Prostate gland (tissue), 2 donors: ENCODE measurements at regions not wholly inside any gene's neighbourhood (a gene's known extent, or its start where the extent isn't known, plus 50 kb on each side); places are given as distances from the start of the nearest gene placed in this dataset.

Experiments
- CTCF ChIP-seq, 4 experiments: fragments of 200-600 bp in 2 of 4; fragments of 450-650 bp in 2 of 4; sonication (generic) in 2 of 4; IDR thresholded peaks; 1 replicate in 3 of 4; 2 replicates in 1 of 4; pipeline ENCODE4 v1.5.1; 2016 to 2019; ENCODE audit warnings: antibody characterized with exemption in 4 of 4, mild to moderate bottlenecking in 2 of 4, moderate library complexity in 2 of 4
- POLR2A ChIP-seq: fragments of 450-650 bp; IDR thresholded peaks from one replicate; pipeline ENCODE4 v1.6.1; 2016; ENCODE audit warnings: antibody characterized with exemption, mild to moderate bottlenecking
- POLR2AphosphoS5 ChIP-seq: sonication (generic); formaldehyde crosslinking; IDR thresholded peaks from one replicate; pipeline ENCODE4 v1.6.1; 2017; ENCODE audit warnings: antibody characterized with exemption

GRCh38 chr4:170202721-170203120 lies 113.0 kb upstream of the AADAT start:
- TF ChIP-seq CTCF (IDR thresholded peaks at IDR 0.05) (no peak), POLR2A (no peak), POLR2AphosphoS5 (no peak)
